Common myeloid progenitor, CD34-positive (primary cell): ENCODE measurements at regions not wholly inside any gene's neighbourhood (a gene's known extent, or its start where the extent isn't known, plus 50 kb on each side); places are given as distances from the start of the nearest gene placed in this dataset.

Experiments
- CTCF ChIA-PET: fragments of 350-600 bp; sonication (Branson Sonifier 250); formaldehyde crosslinking; loops from one replicate; lab custom pipeline; 2021; ENCODE audit warnings: antibody characterized with exemption; lab: Charles Lee
- POLR2A ChIA-PET: fragments of 350-600 bp; sonication (Branson Sonifier 250); formaldehyde crosslinking; loops from one replicate; lab custom pipeline; 2021; ENCODE audit warnings: antibody characterized with exemption; lab: Charles Lee
- DNase-seq, 3 donors: peaks; one replicate each; pipeline versions ENCODE4 v3.0.0 to v3.0.0-alpha.2; 2013
- H3K27ac ChIP-seq, 2 experiments: 1 replicate in 1 of 2; 2 replicates in 1 of 2; pipeline ENCODE4 v1.7.0; 2013; ENCODE audit warnings: inconsistent platforms in 2 of 2, low read length in 2 of 2, mild to moderate bottlenecking in 2 of 2, low read depth in 1 of 2, moderate library complexity in 1 of 2; ENCODE audit not compliant: severe bottlenecking in 2 of 2, insufficient read depth in 1 of 2, poor library complexity in 1 of 2
- H3K27me3 ChIP-seq, 5 experiments: replicated peaks in 2 of 5; 1 replicate in 3 of 5; 2 replicates in 2 of 5; pipeline versions ENCODE4 v1.6.1 to v1.7.0; 2013; ENCODE audit warnings: low read length in 4 of 5, mild to moderate bottlenecking in 2 of 5, moderate library complexity in 2 of 5, inconsistent platforms in 1 of 5; ENCODE audit not compliant: insufficient read depth in 5 of 5, control insufficient read depth in 4 of 5
- H3K36me3 ChIP-seq, 4 experiments: 1 replicate in 2 of 4; 2 replicates in 2 of 4; pipeline versions ENCODE4 v1.6.1 to v1.7.0; 2013; ENCODE audit warnings: low read length in 3 of 4, control low read depth in 1 of 4, mild to moderate bottlenecking in 1 of 4; ENCODE audit not compliant: control insufficient read depth in 4 of 4, insufficient read depth in 4 of 4
- H3K4me1 ChIP-seq, 4 experiments: 1 replicate in 3 of 4; 2 replicates in 1 of 4; pipeline versions ENCODE4 v1.6.1 to v1.7.1; 2013; ENCODE audit warnings: low read length in 3 of 4, mild to moderate bottlenecking in 3 of 4, control low read depth in 1 of 4, inconsistent platforms in 1 of 4, moderate library complexity in 1 of 4; ENCODE audit not compliant: control insufficient read depth in 4 of 4, insufficient read depth in 4 of 4; ENCODE audit errors: control extremely low read depth in 1 of 4
- H3K4me3 ChIP-seq, 7 experiments: 1 replicate in 4 of 7; 2 replicates in 3 of 7; pipeline versions ENCODE4 v1.5.1 to v1.7.0; 2013; ENCODE audit warnings: mild to moderate bottlenecking in 7 of 7, low read length in 6 of 7, moderate library complexity in 6 of 7, inconsistent platforms in 2 of 7, low read depth in 2 of 7, control low read depth in 1 of 7; ENCODE audit not compliant: insufficient read depth in 4 of 7, control insufficient read depth in 1 of 7; ENCODE audit errors: extremely low read depth in 1 of 7
- H3K9me3 ChIP-seq, 5 experiments: 1 replicate in 4 of 5; 2 replicates in 1 of 5; pipeline versions ENCODE4 v1.6.1 to v1.7.1; 2013; ENCODE audit warnings: low read length in 4 of 5, mild to moderate bottlenecking in 2 of 5, inconsistent platforms in 1 of 5, low read depth in 1 of 5, moderate library complexity in 1 of 5; ENCODE audit not compliant: control insufficient read depth in 4 of 5, insufficient read depth in 2 of 5; ENCODE audit errors: control extremely low read depth in 1 of 5
- WGBS: methylation state at CpG from one replicate; pipeline ENCODE4 v1.1.5; 2013; ENCODE audit not compliant: insufficient coverage; 5-methylcytosine and 5-hydroxymethylcytosine counted together

DNA sequence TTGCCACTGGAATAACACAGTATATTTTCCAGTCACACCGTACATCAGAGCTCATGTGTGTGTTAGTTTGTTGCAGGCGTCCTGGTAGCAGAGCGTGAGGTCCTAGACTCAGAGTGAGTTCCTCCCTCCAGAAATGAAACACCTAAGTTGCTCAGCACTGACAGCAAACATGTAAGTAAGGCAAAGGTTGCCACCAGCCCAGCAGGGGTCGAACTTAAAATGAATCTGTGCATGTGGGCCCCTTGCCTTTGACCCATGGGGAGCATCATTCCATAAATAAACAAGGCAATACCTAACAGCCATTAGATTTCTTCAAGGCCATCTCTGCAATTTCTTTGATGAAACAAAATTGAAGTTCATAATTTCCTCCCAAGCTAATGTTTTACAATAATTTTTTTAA, 125.3 kb upstream of the ERG start:
- ChIA-PET CTCF (no interaction called here), POLR2A (no interaction called here)
- no peaks in the 10 kb centered on the region for H3K9me3 ChIP-seq
- H3K4me1 ChIP-seq: peaks cover 0 to 6% (median 2%) of the 10 kb centered on the region in 4 experiments
- no peaks in the 10 kb centered on the region for H3K36me3 ChIP-seq
- no peak for DNase-seq
- WGBS: 92% methylated on average over 2 of the region's 4 CpGs
- H3K27me3 ChIP-seq: no peaks in the 10 kb centered on the region
- H3K27ac ChIP-seq: no peak overlapping the region
- no peak overlapping the region for H3K4me3 ChIP-seq

DNA sequence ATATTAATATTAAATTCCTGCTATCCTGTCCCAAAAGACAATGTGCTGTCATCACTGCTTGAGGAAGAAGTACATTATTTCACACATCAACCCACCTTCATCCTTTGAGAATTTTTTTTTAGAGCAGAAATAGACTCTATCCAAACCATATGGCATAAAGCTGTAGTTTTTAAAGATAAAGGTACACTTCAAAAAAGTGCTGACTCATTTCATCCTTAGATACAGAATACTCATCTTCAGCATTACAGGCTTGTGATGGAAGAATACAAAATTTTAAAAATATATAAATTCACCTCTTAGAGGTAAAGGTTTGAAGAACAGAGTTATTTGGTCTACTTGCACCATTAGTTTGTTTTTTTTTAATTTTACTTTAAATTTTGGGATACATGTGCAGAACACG, 126.7 kb upstream of the ERG start:
- no peak overlapping the region for H3K4me3 ChIP-seq
- WGBS: no CpG with 5 or more reads among the region's 1 CpG
- ChIA-PET CTCF (no interaction called here), POLR2A (no interaction called here)
- peaks cover 0 to 6% (median 2%) of the 10 kb centered on the region in 4 experiments for H3K4me1 ChIP-seq
- peaks cover 0 to 3% (median 0%) of the 10 kb centered on the region in 5 experiments for H3K9me3 ChIP-seq
- H3K27me3 ChIP-seq: no peaks in the 10 kb centered on the region
- no peak overlapping the region for H3K27ac ChIP-seq
- no peak for DNase-seq
- H3K36me3 ChIP-seq: no peaks in the 10 kb centered on the region

DNA sequence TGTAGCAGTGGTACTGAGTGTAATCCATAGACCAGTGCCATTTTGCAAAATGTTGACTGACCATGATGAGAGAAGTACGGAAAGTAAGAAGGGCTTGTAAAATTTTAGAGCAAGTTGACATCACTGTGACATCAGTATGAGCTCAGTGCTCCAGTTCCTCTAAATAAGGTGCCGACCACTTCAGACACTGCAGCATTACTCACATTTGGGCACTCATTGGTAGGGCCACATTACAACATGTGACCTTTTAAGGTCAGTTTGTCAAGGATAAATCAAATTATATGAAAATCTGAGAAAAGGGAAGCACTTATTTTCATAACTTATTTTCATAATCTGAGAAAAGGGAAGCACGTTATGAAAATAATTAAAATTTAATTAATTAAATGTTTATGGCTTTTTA, 128.0 kb upstream of the ERG start:
- H3K27ac ChIP-seq: no peak overlapping the region
- ChIA-PET POLR2A (no interaction called here), CTCF (no interaction called here)
- peak in 2 of 3 donors; percentile 49 to 62 for DNase-seq
- peaks cover 0 to 9% (median 4%) of the 10 kb centered on the region in 5 experiments for H3K9me3 ChIP-seq
- 100% methylated on average over 2 of the region's 3 CpGs for WGBS
- H3K36me3 ChIP-seq: peaks cover 0 to 2% (median 0%) of the 10 kb centered on the region in 4 experiments
- no peaks in the 10 kb centered on the region for H3K27me3 ChIP-seq
- peaks cover 0 to 6% (median 2%) of the 10 kb centered on the region in 4 experiments for H3K4me1 ChIP-seq
- H3K4me3 ChIP-seq: no peak overlapping the region

DNA sequence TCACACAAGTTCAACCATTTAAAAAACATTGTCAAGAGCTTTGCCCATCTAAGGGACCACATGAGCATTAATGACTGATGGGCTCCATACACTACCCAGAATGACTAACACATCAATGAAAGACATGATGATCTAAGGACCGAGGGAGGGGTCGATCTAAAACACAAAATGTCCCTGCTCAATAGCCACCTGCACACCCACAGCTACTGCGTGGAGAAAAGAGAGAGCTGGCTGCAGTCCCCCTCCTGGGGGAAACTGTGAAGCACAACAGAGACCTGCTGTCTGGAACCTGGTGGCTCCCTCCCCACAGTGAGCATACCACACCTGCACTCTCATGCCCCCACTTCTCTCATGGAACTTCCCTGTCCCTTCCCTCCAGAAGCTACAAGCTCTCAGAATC, 130.1 kb upstream of the ERG start:
- peaks cover 0 to 2% (median 0%) of the 10 kb centered on the region in 4 experiments for H3K36me3 ChIP-seq
- ChIA-PET POLR2A (no interaction called here), CTCF (interaction anchor here (0.6 to 1.0 kb wide), 2 partner anchors 10 to 498 kb away, joined by 3 read pairs; no protein-coding TSS in a partner anchor)
- H3K27me3 ChIP-seq: no peaks in the 10 kb centered on the region
- DNase-seq: no peak
- no peak overlapping the region for H3K27ac ChIP-seq
- WGBS: 100% methylated on average over 2 of the region's 3 CpGs
- H3K4me1 ChIP-seq: peaks cover 0 to 6% (median 2%) of the 10 kb centered on the region in 4 experiments
- peaks cover 0 to 9% (median 4%) of the 10 kb centered on the region in 5 experiments for H3K9me3 ChIP-seq
- no peak overlapping the region for H3K4me3 ChIP-seq

DNA sequence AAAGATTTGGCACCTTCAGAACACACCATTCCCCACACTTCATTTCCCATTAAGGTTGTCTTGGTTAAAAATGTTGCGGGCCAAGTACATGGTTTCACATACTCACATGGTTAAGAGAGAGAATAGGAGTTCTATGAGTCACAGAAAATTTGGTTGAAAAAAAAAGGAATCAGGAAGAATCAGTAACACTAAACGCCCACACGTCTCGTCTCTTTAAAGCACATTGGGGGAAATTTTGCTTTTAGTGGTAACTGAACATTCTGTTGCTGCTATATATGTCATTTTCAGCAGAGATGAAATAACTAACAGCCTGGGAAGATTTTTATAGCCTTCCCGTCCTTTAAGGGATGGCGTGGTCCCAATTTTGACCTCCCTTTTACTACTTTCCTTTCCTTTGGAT, 132.9 kb upstream of the ERG start:
- ChIA-PET CTCF (no interaction called here), POLR2A (no interaction called here)
- 98% methylated on average over 5 of the region's 6 CpGs for WGBS

DNA sequence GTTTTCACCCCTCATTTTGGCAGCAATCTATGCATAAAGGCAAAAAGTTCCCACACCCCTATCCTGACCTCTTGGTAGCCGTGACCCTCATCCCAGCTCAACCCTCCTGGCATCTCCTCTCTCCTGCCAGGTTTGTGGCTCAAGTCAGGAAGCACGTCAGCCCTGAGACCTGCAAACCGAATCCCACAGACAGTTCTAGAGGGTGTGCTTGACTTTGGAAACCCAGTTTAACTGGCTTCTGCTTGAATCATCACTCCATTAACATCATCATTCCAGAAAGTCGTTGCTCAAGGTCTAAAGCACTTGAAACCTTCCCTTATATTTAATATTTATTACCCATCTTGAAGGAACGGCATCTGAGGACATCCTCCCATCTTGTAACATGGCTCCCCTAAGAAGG, 133.4 kb upstream of the ERG start:
- H3K4me3 ChIP-seq: no peak overlapping the region
- H3K9me3 ChIP-seq: peaks cover 0 to 12% (median 8%) of the 10 kb centered on the region in 5 experiments
- peaks cover 0 to 3% (median 1%) of the 10 kb centered on the region in 4 experiments for H3K36me3 ChIP-seq
- H3K27me3 ChIP-seq: no peaks in the 10 kb centered on the region
- WGBS: 94% methylated on average over 5 of the region's 5 CpGs
- H3K27ac ChIP-seq: no peak overlapping the region
- DNase-seq: no peak
- peaks cover 0 to 5% (median 2%) of the 10 kb centered on the region in 4 experiments for H3K4me1 ChIP-seq
- POLR2A ChIA-PET: no interaction called here
- CTCF ChIA-PET: no interaction called here

More for the DNA sequence above, 132.9 kb upstream of the ERG start:
- no peaks in the 10 kb centered on the region for H3K27me3 ChIP-seq
- no peak overlapping the region for H3K27ac ChIP-seq
- peaks cover 0 to 5% (median 2%) of the 10 kb centered on the region in 4 experiments for H3K4me1 ChIP-seq
- H3K4me3 ChIP-seq: no peak overlapping the region
- DNase-seq: no peak
- H3K36me3 ChIP-seq: peaks cover 0 to 3% (median 1%) of the 10 kb centered on the region in 4 experiments
- peaks cover 0 to 12% (median 5%) of the 10 kb centered on the region in 5 experiments for H3K9me3 ChIP-seq

DNA sequence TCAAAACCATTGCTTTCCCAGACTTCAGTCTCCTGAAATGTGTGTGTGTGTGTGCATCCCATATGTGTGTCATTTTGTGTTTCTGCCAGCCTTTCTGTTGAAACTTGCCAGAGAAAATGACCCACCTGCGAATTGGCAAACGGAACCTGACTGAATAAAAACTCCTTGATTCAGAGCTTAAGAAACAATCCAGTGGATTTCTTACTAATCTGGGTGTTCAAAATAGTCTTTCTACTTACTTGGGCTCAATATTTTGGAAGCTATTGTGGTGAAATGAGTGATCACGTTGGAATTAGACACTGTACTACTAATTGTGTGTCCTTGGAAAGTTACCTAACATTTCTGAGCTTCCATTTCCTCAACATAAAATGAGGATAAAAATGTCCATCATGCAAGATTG, 138.9 kb upstream of the ERG start:
- Histone ChIP-seq H3K27me3 (no peaks in the 10 kb centered on the region), H3K4me1 (peaks cover 0 to 16% (median 9%) of the 10 kb centered on the region in 4 experiments), H3K4me3 (no peak overlapping the region), H3K36me3 (peaks cover 0 to 3% (median 0%) of the 10 kb centered on the region in 4 experiments), H3K27ac (no peak overlapping the region), H3K9me3 (peaks cover 0 to 12% (median 2%) of the 10 kb centered on the region in 5 experiments)
- ChIA-PET CTCF (interaction anchor here (0.9 kb wide), 1 partner anchor 22 kb away, joined by 3 read pairs; no protein-coding TSS in a partner anchor), POLR2A (no interaction called here)
- WGBS: 97% methylated on average over 3 of the region's 3 CpGs
- no peak for DNase-seq
